Glutamatergic neuron (in vitro differentiated cells): ENCODE measurements at regions not wholly inside any gene's neighbourhood (a gene's known extent, or its start where the extent isn't known, plus 50 kb on each side); places are given as distances from the start of the nearest gene placed in this dataset.

Experiments
- DNase-seq: peaks from one replicate; pipeline ENCODE4 v3.0.0; 2022
- H3K27ac Mint-ChIP-seq: one replicate; pipeline ENCODE4 v1.8.0; 2020; ENCODE audit warnings: mild to moderate bottlenecking, mixed read lengths, inconsistent platforms; ENCODE audit not compliant: unreplicated experiment
- H3K27me3 Mint-ChIP-seq: one replicate; pipeline ENCODE4 v1.8.0; 2020; ENCODE audit warnings: mild to moderate bottlenecking, moderate library complexity, mixed read lengths, inconsistent platforms; ENCODE audit not compliant: unreplicated experiment
- H3K36me3 Mint-ChIP-seq: one replicate; pipeline ENCODE4 v1.8.0; 2020; ENCODE audit warnings: mild to moderate bottlenecking, mixed read lengths, inconsistent platforms; ENCODE audit not compliant: unreplicated experiment
- H3K4me1 Mint-ChIP-seq: one replicate; pipeline ENCODE4 v1.8.0; 2020; ENCODE audit warnings: mild to moderate bottlenecking, low read depth, mixed read lengths, inconsistent platforms; ENCODE audit not compliant: unreplicated experiment
- H3K4me3 Mint-ChIP-seq: one replicate; pipeline ENCODE4 v1.8.0; 2020; ENCODE audit warnings: mild to moderate bottlenecking, mixed read lengths, inconsistent platforms; ENCODE audit not compliant: unreplicated experiment
- H3K9me3 Mint-ChIP-seq: one replicate; pipeline ENCODE4 v1.8.0; 2020; ENCODE audit warnings: mild to moderate bottlenecking, moderate library complexity, mixed read lengths, inconsistent platforms; ENCODE audit not compliant: unreplicated experiment
- CTCF ChIP-seq: fragments of 200-600 bp; sonication (generic); IDR thresholded peaks from one replicate; pipeline ENCODE4 v1.5.0; 2021; ENCODE audit not compliant: partially characterized antibody, unreplicated experiment

- Mint-ChIP-seq H3K9me3 (no peaks in the 10 kb centered on the region), H3K4me3 (no peak overlapping the region), H3K4me1 (peaks cover 24% of the 10 kb centered on the region), H3K27ac (no peak overlapping the region), H3K36me3 (no peaks in the 10 kb centered on the region), H3K27me3 (peaks cover 4% of the 10 kb centered on the region)
- DNase-seq = no peak
- no peak for TF ChIP-seq CTCF
These were observed 111.3 kb downstream of the TMEM174 start for GRCh38 chr5:73284220-73284795.

GRCh38 chr5:73282923-73283322 lies 109.9 kb downstream of the TMEM174 start:
- DNase-seq = no peak
- Mint-ChIP-seq H3K4me1 (peaks cover 31% of the 10 kb centered on the region), H3K9me3 (peaks cover 1% of the 10 kb centered on the region), H3K4me3 (no peak overlapping the region), H3K27me3 (peaks cover 2% of the 10 kb centered on the region), H3K36me3 (no peaks in the 10 kb centered on the region), H3K27ac (no peak overlapping the region)
- no peak for TF ChIP-seq CTCF

- Mint-ChIP-seq H3K27ac (no peak overlapping the region), H3K4me3 (no peak overlapping the region), H3K9me3 (peaks cover 2% of the 10 kb centered on the region), H3K27me3 (peaks cover 2% of the 10 kb centered on the region), H3K4me1 (peaks cover 37% of the 10 kb centered on the region), H3K36me3 (no peaks in the 10 kb centered on the region)
- no peak for TF ChIP-seq CTCF
- no peak for DNase-seq
These were observed 109.4 kb downstream of the TMEM174 start for GRCh38 chr5:73282383-73282782.

- H3K27me3 Mint-ChIP-seq = peaks cover 2% of the 10 kb centered on the region
These were observed 108.1 kb downstream of the TMEM174 start for GRCh38 chr5:73280821-73281746.

More at GRCh38 chr5:73280821-73281746, 108.1 kb downstream of the TMEM174 start:
- Mint-ChIP-seq H3K4me1 (peaks cover 45% of the 10 kb centered on the region), H3K9me3 (peaks cover 7% of the 10 kb centered on the region), H3K4me3 (no peak overlapping the region), H3K36me3 (peaks cover 4% of the 10 kb centered on the region), H3K27ac (no peak overlapping the region)
- TF ChIP-seq CTCF = no peak
- no peak for DNase-seq
